GM21786 (cell line): ENCODE measurements at regions not wholly inside any gene's neighbourhood (a gene's known extent, or its start where the extent isn't known, plus 50 kb on each side); places are given as distances from the start of the nearest gene placed in this dataset.

Experiments used
- ATAC-seq: cut with Tn5 transposase; IDR thresholded peaks from one replicate; pipeline ENCODE4 v1.9.1; 2021; ENCODE audit not compliant: unreplicated experiment

DNA sequence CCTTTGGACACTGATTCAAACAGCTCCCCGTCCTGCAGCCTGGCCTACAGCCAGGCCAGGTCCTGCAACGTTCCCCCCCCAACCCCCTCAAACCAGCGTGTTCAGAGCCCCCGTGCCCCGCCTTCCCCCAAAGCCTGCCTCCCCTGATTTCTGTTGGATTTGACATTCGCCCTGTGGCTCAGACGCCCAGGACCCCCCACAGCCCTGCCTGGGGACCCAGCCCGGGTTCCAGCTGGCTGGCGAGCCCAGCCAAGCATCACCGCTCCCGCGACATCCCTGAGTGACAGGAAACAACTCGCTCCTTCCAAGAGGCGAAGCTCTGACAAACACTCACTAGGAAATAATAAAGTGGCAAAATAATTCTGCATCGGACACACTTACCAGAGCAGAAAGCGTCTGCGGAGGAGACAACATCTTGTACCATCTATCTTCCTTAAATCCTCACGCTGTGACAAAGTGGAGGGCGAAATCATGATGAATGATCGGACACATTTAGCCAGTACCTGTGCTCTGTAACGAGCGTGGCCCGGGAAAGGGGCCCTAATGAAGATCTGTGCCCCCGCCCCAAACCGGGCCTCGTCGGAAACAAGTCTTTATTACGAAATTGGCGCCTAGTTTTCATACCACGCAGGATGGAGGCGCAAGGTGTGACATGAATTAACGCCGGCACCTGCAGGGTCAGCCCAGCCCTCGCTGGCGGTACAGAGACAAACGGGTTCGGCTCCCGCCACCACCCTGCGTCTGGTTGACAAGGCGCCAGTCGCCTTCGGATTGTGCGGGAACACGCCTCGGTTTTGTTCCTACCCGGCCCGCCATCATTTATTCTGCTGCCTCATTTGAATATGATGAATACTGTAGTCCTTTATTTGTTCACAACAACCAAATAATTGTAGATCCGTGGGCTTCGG lies 91.0 kb upstream of the MVB12B start:
- no peak for ATAC-seq

DNA sequence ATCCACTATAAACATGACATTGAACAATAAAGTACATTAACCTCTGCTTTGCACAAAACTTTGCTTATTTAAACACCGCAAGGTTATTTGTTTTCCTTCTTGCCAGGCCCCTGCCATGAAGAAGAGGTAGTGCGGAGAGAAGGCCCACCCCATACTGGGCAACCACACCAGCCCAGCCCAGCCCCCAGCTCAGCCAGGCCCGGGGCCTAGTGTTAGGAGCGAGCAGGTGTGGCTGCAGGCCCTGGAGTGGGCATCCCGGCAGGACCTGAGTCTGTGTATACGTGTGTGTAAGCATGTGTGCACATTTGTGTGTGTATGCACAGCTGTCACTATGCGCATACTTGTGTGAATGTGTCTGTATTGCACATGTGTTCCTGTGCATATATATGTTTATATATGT lies 90.4 kb upstream of the MVB12B start:
- no peak for ATAC-seq

GRCh38 chr9:126238415-126238814 lies 88.2 kb upstream of the MVB12B start:
- no peak for ATAC-seq

DNA sequence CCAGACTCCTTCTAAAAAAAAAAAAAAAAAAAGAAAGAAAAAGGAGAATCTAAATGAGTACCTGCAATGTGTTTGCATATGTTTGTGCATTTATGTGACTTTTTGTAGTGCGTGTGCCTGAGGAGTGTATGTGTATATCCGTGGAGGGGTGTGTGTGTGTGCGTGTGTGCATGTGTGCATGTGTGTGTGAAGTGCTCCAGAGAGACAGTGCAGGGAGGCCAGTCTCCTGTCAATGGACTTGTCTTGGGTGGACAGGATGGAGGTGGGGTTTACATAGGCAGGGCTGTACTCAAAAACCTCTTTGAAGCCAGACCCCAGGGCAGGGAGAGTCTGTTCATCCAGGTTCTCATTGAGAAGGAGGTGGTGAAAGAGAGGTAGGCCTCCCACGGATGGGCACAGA lies 87.1 kb upstream of the MVB12B start:
- no peak for ATAC-seq

- ATAC-seq: no peak
These were observed 85.8 kb upstream of the MVB12B start for GRCh38 chr9:126240835-126241234.

GRCh38 chr9:126248680-126249079 lies 77.9 kb upstream of the MVB12B start:
- no peak for ATAC-seq

DNA sequence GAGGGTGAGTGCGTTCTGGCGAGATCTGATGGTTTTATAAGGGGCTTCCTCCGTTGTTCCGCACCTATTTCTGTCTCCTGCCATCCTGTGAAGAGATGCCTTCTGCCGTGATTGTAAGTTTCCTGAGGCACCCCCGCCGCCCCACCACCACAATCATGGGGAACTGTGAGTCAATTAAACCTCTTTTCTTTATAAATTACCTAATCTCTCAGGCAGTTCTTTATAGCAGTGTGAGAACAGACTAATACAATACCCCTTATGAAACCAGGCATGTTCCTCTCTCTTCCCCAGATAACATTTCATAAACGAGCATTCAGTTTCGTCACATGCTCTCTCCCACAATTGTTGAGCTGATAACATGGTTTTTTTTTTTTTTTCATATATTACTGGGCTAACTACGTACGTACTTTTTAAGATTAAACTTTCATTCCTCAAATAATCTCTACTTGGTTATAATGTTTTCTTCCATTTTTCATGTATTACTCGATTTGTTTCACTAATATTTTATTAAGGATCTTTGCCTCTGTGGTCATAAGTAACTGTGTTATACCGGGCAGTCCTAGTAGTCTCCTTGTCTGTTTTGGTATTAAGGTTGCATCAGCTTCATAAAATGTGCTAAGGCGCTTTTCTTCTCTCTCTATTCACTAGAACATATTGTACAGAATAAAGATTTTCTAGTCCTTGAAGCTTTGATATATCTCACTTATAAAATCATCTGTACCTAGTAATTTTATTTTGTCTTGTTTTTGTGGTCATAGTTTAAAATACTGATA lies 64.9 kb upstream of the MVB12B start:
- ATAC-seq: no peak

GRCh38 chr9:126262738-126263137 lies 63.9 kb upstream of the MVB12B start:
- ATAC-seq: no peak

GRCh38 chr9:126270556-126270955 lies 56.1 kb upstream of the MVB12B start:
- no peak for ATAC-seq

DNA sequence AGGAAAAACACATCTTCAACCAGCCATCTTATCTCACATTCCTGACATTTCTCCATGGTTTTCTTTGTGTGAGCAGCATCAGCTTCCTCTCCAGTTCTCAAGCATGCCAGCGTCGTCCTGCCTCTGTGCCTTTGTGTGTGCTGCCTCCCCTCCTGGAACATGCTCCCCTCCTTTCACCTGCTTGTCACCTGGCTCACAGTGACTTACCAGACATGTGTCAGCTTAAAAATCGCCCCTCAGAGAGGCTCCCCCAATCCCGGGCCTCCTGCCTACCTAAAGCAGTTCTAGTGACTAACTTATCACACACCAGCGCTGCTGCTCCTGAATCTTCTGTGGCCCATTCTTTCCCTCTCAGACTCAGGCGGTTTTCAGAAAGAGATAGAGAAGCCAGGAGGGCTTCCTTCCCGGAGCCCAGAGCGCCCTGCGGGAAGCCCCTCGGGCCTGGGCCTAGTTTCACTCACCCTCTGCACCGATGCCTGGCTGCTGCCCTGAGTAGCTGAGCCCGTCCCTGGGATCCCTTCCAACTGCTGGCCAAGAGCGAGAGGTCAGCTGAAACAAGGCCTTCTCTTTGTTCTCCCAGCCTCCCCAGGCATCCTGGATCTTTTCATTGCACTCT lies 51.1 kb upstream of the MVB12B start:
- no peak for ATAC-seq

GRCh38 chr9:126276056-126276728 lies 50.4 kb upstream of the MVB12B start:
- no peak for ATAC-seq
